AG09309 (cell line): ENCODE measurements at regions not wholly inside any gene's neighbourhood (a gene's known extent, or its start where the extent isn't known, plus 50 kb on each side); places are given as distances from the start of the nearest gene placed in this dataset.

Source experiments
- DNase-seq: peaks from one replicate; pipeline ENCODE4 v3.0.0-alpha.2; 2010; ENCODE audit warnings: low read depth
- H3K4me3 ChIP-seq: 2 replicates; pipeline ENCODE4 v1.5.1; 2011; ENCODE audit warnings: mild to moderate bottlenecking, low read depth, low read length, moderate library complexity; ENCODE audit not compliant: control insufficient read depth
- CTCF ChIP-seq: IDR thresholded peaks from 2 replicates; pipeline ENCODE4 v1.5.1; 2011; ENCODE audit warnings: mild to moderate bottlenecking, low read depth, low read length, inconsistent platforms; ENCODE audit not compliant: insufficient read depth, control insufficient read depth; ENCODE audit errors: missing control alignments

GRCh38 chr1:239456788-239457187 lies 70.4 kb downstream of the CHRM3 start:
- no peak overlapping the region for H3K4me3 ChIP-seq
- no peak for DNase-seq
- TF ChIP-seq CTCF: no peak

- no peak overlapping the region for H3K4me3 ChIP-seq
- DNase-seq: no peak
- TF ChIP-seq CTCF: no peak
Observed at GRCh38 chr1:239457491-239458143, 71.2 kb downstream of the CHRM3 start.

- no peak for DNase-seq
- H3K4me3 ChIP-seq: no peak overlapping the region
- TF ChIP-seq CTCF: no peak
Observed at GRCh38 chr1:239458144-239458500, 71.8 kb downstream of the CHRM3 start.

GRCh38 chr1:239467730-239468129 lies 81.4 kb downstream of the CHRM3 start:
- no peak overlapping the region for H3K4me3 ChIP-seq
- no peak for DNase-seq

GRCh38 chr1:239478069-239478468 lies 91.7 kb downstream of the CHRM3 start:
- DNase-seq: no peak
- no peak overlapping the region for H3K4me3 ChIP-seq
- TF ChIP-seq CTCF: no peak

More at GRCh38 chr1:239467730-239468129, 81.4 kb downstream of the CHRM3 start:
- no peak for TF ChIP-seq CTCF

- no peak for TF ChIP-seq CTCF
- no peak for DNase-seq
- H3K4me3 ChIP-seq: no peak overlapping the region
Observed at GRCh38 chr1:239483391-239483790, 97.0 kb downstream of the CHRM3 start.
